HG03558 (cell line): ENCODE measurements at regions not wholly inside any gene's neighbourhood (a gene's known extent, or its start where the extent isn't known, plus 50 kb on each side); places are given as distances from the start of the nearest gene placed in this dataset.

Experiments
- ATAC-seq: cut with Tn5 transposase; IDR thresholded peaks from one replicate; pipeline ENCODE4 v1.9.1; 2021; ENCODE audit warnings: moderate number of reproducible peaks; ENCODE audit not compliant: unreplicated experiment; ENCODE audit errors: extremely low read depth

GRCh38 chr2:2400286-2401038, 69.4 kb upstream of the MYT1L start:
- no peak for ATAC-seq

GRCh38 chr2:2399396-2399795, 68.3 kb upstream of the MYT1L start:
- ATAC-seq = no peak

- ATAC-seq = no peak
These were observed 61.3 kb upstream of the MYT1L start for GRCh38 chr2:2392332-2392731.

- no peak for ATAC-seq
These were observed 58.1 kb upstream of the MYT1L start for GRCh38 chr2:2389215-2389614.
